Kidney (tissue), 13 donors: ENCODE measurements at regions not wholly inside any gene's neighbourhood (a gene's known extent, or its start where the extent isn't known, plus 50 kb on each side); places are given as distances from the start of the nearest gene placed in this dataset.
"Not testable (repeated sequence)": the region's sequence is repeated elsewhere in the genome, so short reads cannot be mapped to it uniquely, and the experiment has no call there.

ENCODE experiments used
- DNase-seq, 5 donors: peaks; one replicate each; pipeline ENCODE4 v3.0.0-alpha.2; 2013 to 2020
- FAIRE-seq: peaks from 2 replicates; lab custom pipeline; 2012; peaks lifted over from hg19 to GRCh38; lab: Jason Lieb, UNC
- H3K27ac ChIP-seq, 2 donors: one replicate each; pipeline ENCODE4 v1.7.0; 2013; ENCODE audit warnings: low read depth in 2 of 2, low read length in 2 of 2, inconsistent platforms in 1 of 2
- H3K27me3 ChIP-seq: one replicate; pipeline ENCODE4 v1.7.1; 2013; ENCODE audit warnings: low read length, inconsistent platforms; ENCODE audit not compliant: control insufficient read depth, insufficient read depth
- H3K36me3 ChIP-seq, 3 donors: one replicate each; pipeline versions ENCODE4 v1.7.0 to v1.7.1; 2013; ENCODE audit warnings: low read length in 3 of 3, control low read depth in 1 of 3, inconsistent platforms in 1 of 3; ENCODE audit not compliant: insufficient read depth in 3 of 3, control insufficient read depth in 2 of 3
- H3K4me1 ChIP-seq, 3 donors: one replicate each; pipeline versions ENCODE4 v1.7.0 to v1.7.1; 2013; ENCODE audit warnings: low read length in 3 of 3, inconsistent platforms in 1 of 3, low read depth in 1 of 3; ENCODE audit not compliant: control insufficient read depth in 2 of 3, insufficient read depth in 2 of 3
- H3K4me3 ChIP-seq, 3 donors: one replicate each; pipeline versions ENCODE4 v1.7.0 to v1.8.1; 2013; ENCODE audit warnings: low read length in 3 of 3, control low read depth in 1 of 3, inconsistent platforms in 1 of 3
- H3K9ac ChIP-seq, 3 donors: one replicate each; pipeline versions ENCODE4 v1.7.0 to v1.7.1; 2013; ENCODE audit warnings: low read length in 3 of 3, control low read depth in 1 of 3, inconsistent platforms in 1 of 3
- H3K9me3 ChIP-seq, 3 donors: one replicate each; pipeline versions ENCODE4 v1.7.0 to v1.7.1; 2013; ENCODE audit warnings: low read length in 3 of 3, control low read depth in 1 of 3, inconsistent platforms in 1 of 3; ENCODE audit not compliant: control insufficient read depth in 2 of 3, insufficient read depth in 1 of 3
- intact Hi-C: fragments of 100-400 bp; cut with DNase I; formaldehyde crosslinking; loops from one replicate; pipeline ENCODE4 v1.11.1; 2022
- TF ChIP-seq, protein P1 (sequence below): IDR thresholded peaks from 3 replicates; pipeline ENCODE4 v1.5.1; 2012; ENCODE audit warnings: mild to moderate bottlenecking, moderate library complexity, borderline replicate concordance; ENCODE audit not compliant: insufficient read depth; ENCODE audit errors: extremely low read depth
- donor health status: control.
- donor health status: control.
- donor health status: control.
- donor health status: control.
- donor health status: control.
- donor health status: DM: yes; HTN: yes; CAD: no.
- donor health status: Normal renal cell carcinoma (clear cell type).

DNA sequence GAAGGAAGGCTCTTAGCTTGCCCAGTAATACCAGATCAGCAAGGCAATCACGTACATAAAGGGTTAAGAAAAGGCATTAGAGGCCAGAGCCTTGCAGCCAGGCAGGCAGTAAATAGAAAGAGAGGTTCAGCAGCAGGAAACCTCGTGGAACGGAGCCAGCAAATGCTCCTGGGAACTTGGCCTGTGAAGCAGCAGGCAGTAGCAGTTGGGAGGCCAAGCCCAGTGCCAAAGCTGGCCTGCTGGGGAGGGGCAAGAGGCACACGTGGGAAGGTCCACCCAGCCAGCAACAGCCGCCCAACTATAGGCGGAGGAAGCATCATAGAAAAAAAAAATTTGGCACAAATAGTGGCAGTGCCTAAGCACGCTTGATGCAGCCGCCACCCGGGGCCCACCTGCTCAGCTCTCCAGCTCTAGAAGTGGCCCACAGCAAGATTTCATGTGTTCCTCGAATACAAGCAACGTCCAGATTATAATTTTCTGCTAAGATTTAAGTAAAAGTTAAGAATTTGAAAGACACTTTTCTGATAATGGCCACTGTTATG, 2339.5 kb downstream of the TP53TG3F start:
- intact Hi-C loops = no loop called here
- no peak overlapping the region for H3K9ac ChIP-seq
- FAIRE-seq (no peak), DNase-seq (peak in 1 of 5 donors; percentile 33)
- H3K27ac ChIP-seq = no peak overlapping the region
- peaks cover 1 to 10% (median 5%) of the 10 kb centered on the region in 3 donors for H3K9me3 ChIP-seq
- no peaks in the 10 kb centered on the region for H3K27me3 ChIP-seq
- TF ChIP-seq, protein P1, sequence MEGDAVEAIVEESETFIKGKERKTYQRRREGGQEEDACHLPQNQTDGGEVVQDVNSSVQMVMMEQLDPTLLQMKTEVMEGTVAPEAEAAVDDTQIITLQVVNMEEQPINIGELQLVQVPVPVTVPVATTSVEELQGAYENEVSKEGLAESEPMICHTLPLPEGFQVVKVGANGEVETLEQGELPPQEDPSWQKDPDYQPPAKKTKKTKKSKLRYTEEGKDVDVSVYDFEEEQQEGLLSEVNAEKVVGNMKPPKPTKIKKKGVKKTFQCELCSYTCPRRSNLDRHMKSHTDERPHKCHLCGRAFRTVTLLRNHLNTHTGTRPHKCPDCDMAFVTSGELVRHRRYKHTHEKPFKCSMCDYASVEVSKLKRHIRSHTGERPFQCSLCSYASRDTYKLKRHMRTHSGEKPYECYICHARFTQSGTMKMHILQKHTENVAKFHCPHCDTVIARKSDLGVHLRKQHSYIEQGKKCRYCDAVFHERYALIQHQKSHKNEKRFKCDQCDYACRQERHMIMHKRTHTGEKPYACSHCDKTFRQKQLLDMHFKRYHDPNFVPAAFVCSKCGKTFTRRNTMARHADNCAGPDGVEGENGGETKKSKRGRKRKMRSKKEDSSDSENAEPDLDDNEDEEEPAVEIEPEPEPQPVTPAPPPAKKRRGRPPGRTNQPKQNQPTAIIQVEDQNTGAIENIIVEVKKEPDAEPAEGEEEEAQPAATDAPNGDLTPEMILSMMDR = no peak
- no peaks in the 10 kb centered on the region for H3K36me3 ChIP-seq
- no peaks in the 10 kb centered on the region for H3K4me1 ChIP-seq
- no peak overlapping the region for H3K4me3 ChIP-seq

DNA sequence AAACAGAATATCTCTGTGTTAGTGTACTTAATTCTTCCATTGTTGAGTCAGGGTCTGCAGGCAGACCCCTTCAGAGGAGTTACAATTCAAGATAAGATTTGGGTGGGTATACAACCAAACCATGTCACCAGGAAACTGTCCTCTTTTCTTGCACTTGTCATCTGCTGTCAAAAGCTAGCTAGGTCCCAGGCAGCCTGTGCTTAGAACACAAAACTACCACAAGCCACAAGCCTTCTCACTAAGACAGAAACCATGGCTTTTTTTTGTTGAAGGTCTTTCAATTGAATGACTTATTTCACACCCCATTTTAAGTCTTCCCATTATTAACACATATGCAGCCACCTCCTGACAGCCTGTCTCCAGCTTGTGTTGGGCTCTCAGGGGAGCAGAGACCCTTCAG, 2345.1 kb downstream of the TP53TG3F start:
- H3K4me3 ChIP-seq, H3K36me3 ChIP-seq, H3K27me3 ChIP-seq, FAIRE-seq, DNase-seq, intact Hi-C loops, H3K9me3 ChIP-seq, H3K4me1 ChIP-seq, H3K27ac ChIP-seq, H3K9ac ChIP-seq: not testable (repeated sequence)

DNA sequence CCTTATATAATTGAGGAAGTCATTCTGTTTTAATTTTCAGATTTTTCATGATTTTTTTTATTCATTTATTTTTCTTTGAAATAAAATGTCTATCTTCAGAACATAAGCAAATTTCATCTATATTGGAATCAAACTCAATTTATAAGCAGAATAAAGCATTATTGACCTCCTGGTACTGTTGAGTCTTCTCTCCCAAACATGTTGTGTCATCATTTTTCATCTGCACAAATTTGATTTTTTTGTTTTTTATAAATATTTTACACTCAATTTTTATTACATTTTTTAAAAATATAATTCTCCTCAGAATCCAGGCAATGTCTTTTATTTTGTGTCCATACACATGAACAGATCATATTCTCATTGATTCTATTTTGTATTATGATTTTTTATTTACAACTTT, 2363.9 kb downstream of the TP53TG3F start:
- TF ChIP-seq, protein P1 = no peak
- H3K9ac ChIP-seq = no peak overlapping the region
- no peaks in the 10 kb centered on the region for H3K36me3 ChIP-seq
- no peak for DNase-seq
- H3K4me1 ChIP-seq = no peaks in the 10 kb centered on the region
- intact Hi-C loops = no loop called here
- H3K9me3 ChIP-seq = no peaks in the 10 kb centered on the region
- FAIRE-seq = no peak
- H3K27ac ChIP-seq = no peak overlapping the region
- H3K27me3 ChIP-seq = no peaks in the 10 kb centered on the region
- no peak overlapping the region for H3K4me3 ChIP-seq

DNA sequence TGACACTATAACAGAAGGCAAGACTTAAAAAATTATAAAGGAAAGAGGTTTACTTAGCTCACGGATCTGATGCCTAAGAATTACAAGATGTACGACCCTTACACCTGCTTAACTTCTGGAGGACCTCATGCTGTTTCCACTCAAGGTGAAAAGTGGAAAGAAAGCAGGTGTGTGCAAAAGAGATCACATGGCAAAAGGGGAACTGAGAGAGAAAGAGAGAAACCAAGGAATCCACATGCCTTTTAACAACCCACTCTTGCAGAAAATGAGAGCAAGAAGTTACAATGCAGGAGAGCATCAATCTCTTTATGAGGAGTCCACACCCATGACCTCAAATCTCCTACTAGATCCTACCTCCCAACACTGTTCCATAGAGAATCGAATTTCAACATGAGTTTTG, 2382.2 kb downstream of the TP53TG3F start:
- Histone ChIP-seq H3K27ac (no peak overlapping the region), H3K4me3 (no peak overlapping the region), H3K4me1 (no peaks in the 10 kb centered on the region), H3K9ac (no peak overlapping the region), H3K9me3 (peaks cover 0 to 11% (median 0%) of the 10 kb centered on the region in 3 donors), H3K36me3 (no peaks in the 10 kb centered on the region), H3K27me3 (no peaks in the 10 kb centered on the region)
- intact Hi-C loops = no loop called here
- TF ChIP-seq, protein P1 = no peak
- DNase-seq (no peak), FAIRE-seq (no peak)
